Upper lobe of right lung (tissue), 1 donor: ENCODE measurements at regions not wholly inside any gene's neighbourhood (a gene's known extent, or its start where the extent isn't known, plus 50 kb on each side); places are given as distances from the start of the nearest gene placed in this dataset.
"Not testable (repeated sequence)": the region's sequence is repeated elsewhere in the genome, so short reads cannot be mapped to it uniquely, and the experiment has no call there.

Experiments
- ATAC-seq: fragments of 200-7000 bp; cut with Tn5 transposase; one replicate; pipeline ENCODE4 v1.9.1; 2020; ENCODE audit warnings: mild to moderate bottlenecking, moderate library complexity
- DNase-seq: peaks from one replicate; pipeline ENCODE4 v3.0.0-alpha.2; 2020
- H3K27ac ChIP-seq: fragments of 200-600 bp; one replicate; pipeline ENCODE4 v1.8.0; 2022
- H3K27me3 ChIP-seq: fragments of 200-600 bp; one replicate; pipeline ENCODE4 v1.8.0; 2022; ENCODE audit warnings: mild to moderate bottlenecking
- H3K36me3 ChIP-seq: fragments of 200-600 bp; one replicate; pipeline ENCODE4 v1.8.0; 2022
- H3K4me1 ChIP-seq: fragments of 200-600 bp; one replicate; pipeline ENCODE4 v1.8.0; 2022
- H3K4me3 ChIP-seq: fragments of 200-600 bp; one replicate; pipeline ENCODE4 v1.8.0; 2022; ENCODE audit warnings: mild to moderate bottlenecking
- H3K9me3 ChIP-seq: fragments of 200-600 bp; one replicate; pipeline ENCODE4 v1.8.0; 2022
- intact Hi-C: fragments of 100-400 bp; cut with DNase I; formaldehyde crosslinking; loops from one replicate; pipeline ENCODE4 v1.11.0; 2022
- TF ChIP-seq, protein P1 (sequence below): fragments of 200-600 bp; IDR thresholded peaks from one replicate; pipeline ENCODE4 v1.8.0; 2022; ENCODE audit warnings: antibody characterized with exemption
- donor health status: DM: no; HTN: yes; CAD: no; lungs with severe emphysema.

GRCh38 chr4:9008407-9008806 lies 136.8 kb upstream of the HMX1 start:
- DNase-seq, H3K27me3 ChIP-seq, H3K36me3 ChIP-seq, H3K4me1 ChIP-seq, ATAC-seq, H3K27ac ChIP-seq, H3K4me3 ChIP-seq, intact Hi-C loops, H3K9me3 ChIP-seq: not testable (repeated sequence)

DNA sequence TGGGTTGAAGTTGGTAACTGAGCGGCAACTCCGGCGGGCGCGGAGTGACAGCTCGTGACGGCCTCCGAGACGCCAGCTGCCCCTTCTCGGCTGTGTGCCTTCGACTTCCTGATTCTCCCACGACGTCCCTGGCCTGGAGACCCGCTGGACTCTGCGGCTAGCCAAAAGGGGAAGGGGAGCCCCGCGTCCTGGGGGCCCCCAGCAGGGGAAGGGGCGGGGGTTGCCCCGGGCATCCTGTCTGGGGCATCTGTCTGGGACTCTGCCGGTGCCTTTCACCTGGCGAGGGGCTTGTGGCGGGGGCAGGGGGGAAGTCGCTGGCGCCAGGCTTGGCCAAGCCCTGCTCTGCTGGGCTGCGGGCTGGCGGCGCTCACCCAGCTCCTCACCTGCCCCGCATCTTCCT lies 129.5 kb upstream of the HMX1 start:
- intact Hi-C loops, H3K9me3 ChIP-seq, H3K36me3 ChIP-seq, ATAC-seq, H3K27me3 ChIP-seq, DNase-seq, H3K4me1 ChIP-seq, H3K27ac ChIP-seq: not testable (repeated sequence)
- H3K4me3 ChIP-seq, result peak overlapping the region; percentile 38

- DNase-seq, result peak; percentile 82
- ATAC-seq, result peak; percentile 77
- peak overlapping the region; percentile 38 for H3K4me3 ChIP-seq
- H3K27me3 ChIP-seq, H3K36me3 ChIP-seq, H3K9me3 ChIP-seq, H3K4me1 ChIP-seq, intact Hi-C loops, H3K27ac ChIP-seq: not testable (repeated sequence)
- TF ChIP-seq, protein P1, sequence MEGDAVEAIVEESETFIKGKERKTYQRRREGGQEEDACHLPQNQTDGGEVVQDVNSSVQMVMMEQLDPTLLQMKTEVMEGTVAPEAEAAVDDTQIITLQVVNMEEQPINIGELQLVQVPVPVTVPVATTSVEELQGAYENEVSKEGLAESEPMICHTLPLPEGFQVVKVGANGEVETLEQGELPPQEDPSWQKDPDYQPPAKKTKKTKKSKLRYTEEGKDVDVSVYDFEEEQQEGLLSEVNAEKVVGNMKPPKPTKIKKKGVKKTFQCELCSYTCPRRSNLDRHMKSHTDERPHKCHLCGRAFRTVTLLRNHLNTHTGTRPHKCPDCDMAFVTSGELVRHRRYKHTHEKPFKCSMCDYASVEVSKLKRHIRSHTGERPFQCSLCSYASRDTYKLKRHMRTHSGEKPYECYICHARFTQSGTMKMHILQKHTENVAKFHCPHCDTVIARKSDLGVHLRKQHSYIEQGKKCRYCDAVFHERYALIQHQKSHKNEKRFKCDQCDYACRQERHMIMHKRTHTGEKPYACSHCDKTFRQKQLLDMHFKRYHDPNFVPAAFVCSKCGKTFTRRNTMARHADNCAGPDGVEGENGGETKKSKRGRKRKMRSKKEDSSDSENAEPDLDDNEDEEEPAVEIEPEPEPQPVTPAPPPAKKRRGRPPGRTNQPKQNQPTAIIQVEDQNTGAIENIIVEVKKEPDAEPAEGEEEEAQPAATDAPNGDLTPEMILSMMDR, result peak; percentile 82
These were observed 128.9 kb upstream of the HMX1 start for GRCh38 chr4:9000505-9001001.

DNA sequence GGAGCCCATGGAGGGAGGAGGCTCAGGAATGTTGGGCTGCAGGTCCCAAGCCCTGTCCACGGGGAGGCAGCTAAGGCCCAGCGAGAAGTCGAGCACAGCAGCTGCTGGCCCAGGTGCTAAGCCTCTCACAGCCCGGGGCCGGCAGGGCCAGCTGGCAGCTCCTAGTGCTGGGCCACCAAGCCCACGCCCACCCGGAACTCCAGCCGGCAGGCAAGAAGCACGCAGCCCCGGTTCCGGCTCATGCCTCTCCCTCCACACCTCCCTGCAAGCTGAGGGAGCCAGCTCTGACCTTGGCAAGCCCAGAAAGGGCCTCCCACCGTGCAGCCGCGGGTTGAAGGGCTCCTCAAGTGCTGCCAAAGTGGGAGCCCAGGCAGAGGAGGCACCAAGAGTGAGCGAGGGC lies 121.3 kb upstream of the HMX1 start:
- H3K36me3 ChIP-seq, H3K4me1 ChIP-seq, H3K9me3 ChIP-seq, intact Hi-C loops, H3K27me3 ChIP-seq, H3K27ac ChIP-seq, H3K4me3 ChIP-seq: not testable (repeated sequence)
- DNase-seq (peak; percentile 73), ATAC-seq (peak; percentile 45)

- intact Hi-C loops, H3K27ac ChIP-seq, H3K4me3 ChIP-seq, H3K4me1 ChIP-seq, H3K36me3 ChIP-seq, H3K27me3 ChIP-seq, DNase-seq, H3K9me3 ChIP-seq, ATAC-seq: not testable (repeated sequence)
These were observed 119.8 kb upstream of the HMX1 start for GRCh38 chr4:8991449-8991848.

- ATAC-seq, H3K27ac ChIP-seq, H3K4me3 ChIP-seq, intact Hi-C loops, H3K9me3 ChIP-seq, H3K4me1 ChIP-seq, DNase-seq, H3K27me3 ChIP-seq, H3K36me3 ChIP-seq: not testable (repeated sequence)
These were observed 118.7 kb upstream of the HMX1 start for GRCh38 chr4:8990341-8990740.

DNA sequence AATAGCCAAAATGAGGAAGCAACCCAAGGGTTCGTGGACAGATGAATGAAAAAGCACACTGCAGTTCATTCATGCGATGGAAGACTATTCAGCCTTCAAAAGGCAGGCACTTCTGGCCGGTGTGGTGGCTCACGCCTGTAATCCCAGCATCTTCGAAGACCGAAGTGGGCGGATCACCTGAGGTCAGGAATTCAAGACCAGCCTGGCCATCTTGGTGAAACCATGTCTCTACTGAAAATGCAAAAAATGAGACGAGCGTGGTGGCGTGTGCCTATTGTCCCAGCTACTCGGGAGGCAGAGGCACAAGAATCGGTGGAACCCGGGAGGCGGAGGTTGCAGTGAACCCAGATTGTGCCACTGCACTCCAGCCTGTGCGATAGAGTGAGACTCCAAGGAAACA lies 114.1 kb upstream of the HMX1 start:
- H3K27ac ChIP-seq, H3K4me1 ChIP-seq, ATAC-seq, intact Hi-C loops, DNase-seq, H3K9me3 ChIP-seq, H3K4me3 ChIP-seq, H3K27me3 ChIP-seq, H3K36me3 ChIP-seq: not testable (repeated sequence)

GRCh38 chr4:8984641-8985040 lies 113.0 kb upstream of the HMX1 start:
- intact Hi-C loops, ATAC-seq, H3K27me3 ChIP-seq, H3K4me3 ChIP-seq, DNase-seq, H3K27ac ChIP-seq, H3K36me3 ChIP-seq, H3K9me3 ChIP-seq, H3K4me1 ChIP-seq: not testable (repeated sequence)

DNA sequence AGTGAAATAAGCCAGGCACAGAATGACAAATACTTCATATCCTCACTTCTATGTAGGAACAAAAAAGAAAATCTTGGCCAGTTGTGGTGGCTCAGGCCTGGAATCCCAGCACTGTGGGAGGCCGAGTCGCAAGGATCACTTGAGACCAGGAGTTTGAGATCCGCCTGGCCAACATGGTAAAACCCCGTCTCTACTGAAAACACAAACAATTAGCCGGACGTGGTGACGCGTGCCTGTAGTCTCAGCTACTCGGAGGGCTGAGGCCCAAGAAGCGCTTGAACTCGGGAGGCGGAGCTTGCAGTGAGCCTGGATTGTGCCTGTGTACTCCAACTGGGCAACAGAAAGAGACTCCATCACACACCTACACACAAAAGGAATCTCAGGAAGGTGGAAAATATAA lies 112.3 kb upstream of the HMX1 start:
- DNase-seq, result peak; percentile 13
- H3K4me3 ChIP-seq, ATAC-seq, H3K27ac ChIP-seq, H3K27me3 ChIP-seq, intact Hi-C loops, H3K9me3 ChIP-seq, H3K4me1 ChIP-seq, H3K36me3 ChIP-seq: not testable (repeated sequence)

DNA sequence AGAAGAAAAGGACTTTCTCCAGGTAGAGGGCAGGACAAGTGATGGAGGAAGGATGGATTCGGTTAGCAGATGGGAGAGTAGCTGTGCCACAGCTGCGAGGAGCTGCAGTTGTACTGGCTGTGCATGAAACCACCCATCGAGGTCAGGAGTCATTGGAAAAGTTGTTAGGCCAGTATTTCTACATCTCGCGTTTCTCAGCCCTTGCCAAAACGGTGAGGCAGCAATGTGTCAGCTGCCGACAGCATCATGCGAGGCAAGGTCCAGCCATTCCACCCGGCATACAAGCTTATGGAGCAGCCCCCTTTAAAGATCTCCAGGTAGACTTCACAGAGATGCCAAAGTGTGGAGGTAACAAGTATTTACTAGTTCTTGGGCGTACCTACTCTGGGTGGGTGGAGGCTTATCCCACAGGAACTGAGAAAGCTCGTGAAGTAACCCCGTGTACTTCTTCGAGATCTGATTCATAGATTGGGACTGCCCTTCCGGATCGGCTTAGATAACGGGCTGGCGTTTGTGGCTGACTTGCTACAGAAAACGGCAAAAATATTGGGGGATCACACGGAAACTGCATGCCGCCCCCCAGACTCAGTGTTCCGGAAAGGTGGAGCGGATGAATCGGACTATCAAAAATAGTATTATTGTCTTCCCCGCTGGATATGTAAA lies 105.0 kb upstream of the HMX1 start:
- H3K4me3 ChIP-seq, DNase-seq, ATAC-seq, H3K27ac ChIP-seq, H3K4me1 ChIP-seq, H3K36me3 ChIP-seq, intact Hi-C loops, H3K9me3 ChIP-seq, H3K27me3 ChIP-seq: not testable (repeated sequence)

DNA sequence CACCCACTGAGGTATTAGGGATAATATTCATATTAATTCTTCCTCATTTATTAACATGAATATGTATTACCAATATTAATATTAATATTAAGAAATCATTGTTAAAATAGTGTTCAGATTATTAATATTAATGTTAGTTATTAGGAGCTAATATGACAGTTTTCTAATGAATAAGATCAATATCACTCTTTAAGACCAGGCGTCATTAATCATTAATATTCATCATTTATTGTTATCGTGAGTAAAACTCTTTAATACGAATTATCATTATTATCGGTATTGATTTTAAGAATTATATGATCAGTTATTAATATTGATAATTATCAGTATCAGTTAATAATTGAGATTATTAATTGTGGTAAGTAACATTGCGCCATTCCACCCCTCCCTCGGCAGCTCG lies 101.0 kb upstream of the HMX1 start:
- ATAC-seq, H3K4me1 ChIP-seq, DNase-seq, H3K27me3 ChIP-seq, H3K27ac ChIP-seq, H3K9me3 ChIP-seq, intact Hi-C loops, H3K4me3 ChIP-seq, H3K36me3 ChIP-seq: not testable (repeated sequence)

- H3K27ac ChIP-seq, H3K9me3 ChIP-seq, H3K4me3 ChIP-seq, intact Hi-C loops, H3K4me1 ChIP-seq, ATAC-seq, H3K36me3 ChIP-seq, DNase-seq: not testable (repeated sequence)
- peaks cover 12% of the 10 kb centered on the region for H3K27me3 ChIP-seq
These were observed 94.3 kb upstream of the HMX1 start for GRCh38 chr4:8965896-8966295.

DNA sequence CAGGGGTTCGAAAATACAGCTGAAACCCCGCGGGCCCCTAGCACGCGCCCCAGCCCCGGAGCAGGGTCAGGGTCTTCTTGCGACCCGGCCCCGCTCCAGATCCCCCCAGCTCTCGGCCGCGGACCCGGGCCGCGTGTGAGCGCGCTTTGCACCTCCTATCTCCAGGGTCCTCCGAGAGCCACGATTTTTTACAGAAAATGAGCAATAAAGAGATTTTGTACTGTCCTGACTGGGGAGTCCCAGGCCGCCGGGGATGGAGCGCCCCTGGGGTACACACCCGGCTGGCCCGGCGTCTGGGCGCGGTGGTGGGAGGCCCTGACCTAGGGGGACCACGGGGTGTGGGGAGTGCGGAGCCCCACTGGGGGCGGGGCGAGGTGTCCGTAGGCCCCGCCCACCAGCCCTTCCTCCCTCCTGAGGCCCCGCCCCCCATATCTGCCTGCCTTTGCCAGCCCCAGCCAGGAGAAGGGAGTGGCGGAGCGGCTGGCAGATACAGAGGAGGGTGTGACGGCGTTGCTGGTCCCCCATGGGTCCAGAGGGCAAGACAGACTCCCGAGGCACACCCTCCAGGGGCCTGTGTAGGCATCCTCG lies 92.7 kb upstream of the HMX1 start:
- H3K4me1 ChIP-seq, intact Hi-C loops, H3K27ac ChIP-seq, H3K9me3 ChIP-seq, ATAC-seq, H3K36me3 ChIP-seq: not testable (repeated sequence)
- Histone ChIP-seq H3K4me3 (peak overlapping the region; percentile 14), H3K27me3 (peaks cover 12% of the 10 kb centered on the region)
- DNase-seq, result peak; percentile 71

DNA sequence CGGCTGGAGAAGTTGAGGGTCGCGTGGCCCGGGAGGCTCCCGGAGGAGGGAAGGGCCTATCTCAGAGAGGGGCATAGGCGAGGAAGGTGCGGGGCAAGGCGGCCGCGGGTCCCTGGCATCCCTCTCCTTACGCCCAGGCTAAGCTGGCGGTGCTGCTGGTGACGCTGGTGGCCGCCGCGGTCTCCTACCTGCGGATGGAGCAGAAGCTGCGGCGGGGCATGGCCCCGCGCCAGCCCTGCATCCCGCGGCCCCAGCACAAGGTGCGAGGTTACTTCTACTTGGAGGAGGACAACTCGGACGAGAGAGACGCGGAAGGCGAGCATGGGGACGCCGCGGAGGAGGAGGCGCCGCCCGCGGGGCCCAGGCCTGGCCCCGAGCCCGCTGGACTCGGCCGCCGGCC lies 91.9 kb upstream of the HMX1 start:
- H3K27me3 ChIP-seq, result peaks cover 12% of the 10 kb centered on the region
- H3K27ac ChIP-seq, H3K36me3 ChIP-seq, DNase-seq, H3K4me1 ChIP-seq, ATAC-seq, H3K4me3 ChIP-seq, H3K9me3 ChIP-seq, intact Hi-C loops: not testable (repeated sequence)
